ENCODE measurements at regions not wholly inside any gene's neighbourhood (a gene's known extent, or its start where the extent isn't known, plus 50 kb on each side); places are given as distances from the start of the nearest gene placed in this dataset.
"Not testable (repeated sequence)": the region's sequence is repeated elsewhere in the genome, so short reads cannot be mapped to it uniquely, and the experiment has no call there.

- no peak for FAIRE-seq
- no peak for DNase-seq (ENCODE audit: extremely low spot score, insufficient read length, low read depth)
These were observed 395.4 kb downstream of the ZNF804A start for GRCh38 chr2:184993746-184994145.

GRCh38 chr2:185006481-185006880 is 408.2 kb downstream of the ZNF804A start:
- DNase-seq (ENCODE audit: extremely low spot score, insufficient read length, low read depth) (no peak), FAIRE-seq (no peak)

GRCh38 chr2:185012643-185013042 is 414.3 kb downstream of the ZNF804A start:
- FAIRE-seq, result no peak
- no peak for DNase-seq (ENCODE audit: extremely low spot score, insufficient read length, low read depth)

GRCh38 chr2:185014076-185014475 is 415.7 kb downstream of the ZNF804A start:
- no peak for DNase-seq (ENCODE audit: extremely low spot score, insufficient read length, low read depth)
- FAIRE-seq, result no peak

GRCh38 chr2:185025891-185026290 is 427.6 kb downstream of the ZNF804A start:
- FAIRE-seq; DNase-seq (ENCODE audit: extremely low spot score, insufficient read length, low read depth): not testable (repeated sequence)

GRCh38 chr2:185035906-185036305 is 437.6 kb downstream of the ZNF804A start:
- DNase-seq (ENCODE audit: extremely low spot score, insufficient read length, low read depth) (no peak), FAIRE-seq (no peak)

- DNase-seq (ENCODE audit: extremely low spot score, insufficient read length, low read depth), result no peak
These were observed 446.1 kb downstream of the ZNF804A start for GRCh38 chr2:185044323-185044874.

GRCh38 chr2:185050804-185051203 is 452.5 kb downstream of the ZNF804A start:
- FAIRE-seq (no peak), DNase-seq (ENCODE audit: extremely low spot score, insufficient read length, low read depth) (no peak)

More at GRCh38 chr2:185044323-185044874, 446.1 kb downstream of the ZNF804A start:
- no peak for FAIRE-seq

- no peak for DNase-seq (ENCODE audit: extremely low spot score, insufficient read length, low read depth)
- FAIRE-seq, result no peak
These were observed 465.4 kb downstream of the ZNF804A start for GRCh38 chr2:185063761-185064160.

GRCh38 chr2:185066128-185066527 is 467.8 kb downstream of the ZNF804A start:
- no peak for FAIRE-seq
- no peak for DNase-seq (ENCODE audit: extremely low spot score, insufficient read length, low read depth)

- FAIRE-seq (no peak), DNase-seq (ENCODE audit: extremely low spot score, insufficient read length, low read depth) (no peak)
These were observed 470.8 kb downstream of the ZNF804A start for GRCh38 chr2:185069107-185069506.

- DNase-seq (ENCODE audit: extremely low spot score, insufficient read length, low read depth) (no peak), FAIRE-seq (no peak)
These were observed 475.8 kb downstream of the ZNF804A start for GRCh38 chr2:185074156-185074555.

- FAIRE-seq, result no peak
- no peak for DNase-seq (ENCODE audit: extremely low spot score, insufficient read length, low read depth)
These were observed 484.4 kb downstream of the ZNF804A start for GRCh38 chr2:185082749-185083148.

GRCh38 chr2:185108588-185108987 is 510.3 kb downstream of the ZNF804A start:
- FAIRE-seq (no peak), DNase-seq (ENCODE audit: extremely low spot score, insufficient read length, low read depth) (no peak)

GRCh38 chr2:185127412-185127811 is 529.1 kb downstream of the ZNF804A start:
- DNase-seq (ENCODE audit: extremely low spot score, insufficient read length, low read depth) (no peak), FAIRE-seq (no peak)

GRCh38 chr2:185128346-185128745 is 530.0 kb downstream of the ZNF804A start:
- DNase-seq (ENCODE audit: extremely low spot score, insufficient read length, low read depth) (no peak), FAIRE-seq (no peak)

GRCh38 chr2:185128996-185129395 is 530.7 kb downstream of the ZNF804A start:
- FAIRE-seq, result no peak
- no peak for DNase-seq (ENCODE audit: extremely low spot score, insufficient read length, low read depth)

GRCh38 chr2:185130685-185131084 is 532.4 kb downstream of the ZNF804A start:
- DNase-seq (ENCODE audit: extremely low spot score, insufficient read length, low read depth) (no peak), FAIRE-seq (no peak)

GRCh38 chr2:185132501-185133041 is 534.2 kb downstream of the ZNF804A start:
- no peak for FAIRE-seq
- DNase-seq (ENCODE audit: extremely low spot score, insufficient read length, low read depth), result no peak

- DNase-seq (ENCODE audit: extremely low spot score, insufficient read length, low read depth) (no peak), FAIRE-seq (no peak)
These were observed 539.4 kb downstream of the ZNF804A start for GRCh38 chr2:185137700-185138099.

- no peak for FAIRE-seq
These were observed 544.3 kb downstream of the ZNF804A start for GRCh38 chr2:185142677-185143076.

More at GRCh38 chr2:185142677-185143076, 544.3 kb downstream of the ZNF804A start:
- DNase-seq (ENCODE audit: extremely low spot score, insufficient read length, low read depth), result no peak

Measured in GM18507 (cell line).